Urothelium cell line (cell line): ENCODE measurements at regions not wholly inside any gene's neighbourhood (a gene's known extent, or its start where the extent isn't known, plus 50 kb on each side); places are given as distances from the start of the nearest gene placed in this dataset.

Source experiments
- DNase-seq: peaks from one replicate; pipeline ENCODE4 v3.0.0; 2011; ENCODE audit warnings: low spot score, mixed read lengths
- FAIRE-seq: peaks from 2 replicates; lab custom pipeline; 2011; peaks lifted over from hg19 to GRCh38; lab: Jason Lieb, UNC

DNA sequence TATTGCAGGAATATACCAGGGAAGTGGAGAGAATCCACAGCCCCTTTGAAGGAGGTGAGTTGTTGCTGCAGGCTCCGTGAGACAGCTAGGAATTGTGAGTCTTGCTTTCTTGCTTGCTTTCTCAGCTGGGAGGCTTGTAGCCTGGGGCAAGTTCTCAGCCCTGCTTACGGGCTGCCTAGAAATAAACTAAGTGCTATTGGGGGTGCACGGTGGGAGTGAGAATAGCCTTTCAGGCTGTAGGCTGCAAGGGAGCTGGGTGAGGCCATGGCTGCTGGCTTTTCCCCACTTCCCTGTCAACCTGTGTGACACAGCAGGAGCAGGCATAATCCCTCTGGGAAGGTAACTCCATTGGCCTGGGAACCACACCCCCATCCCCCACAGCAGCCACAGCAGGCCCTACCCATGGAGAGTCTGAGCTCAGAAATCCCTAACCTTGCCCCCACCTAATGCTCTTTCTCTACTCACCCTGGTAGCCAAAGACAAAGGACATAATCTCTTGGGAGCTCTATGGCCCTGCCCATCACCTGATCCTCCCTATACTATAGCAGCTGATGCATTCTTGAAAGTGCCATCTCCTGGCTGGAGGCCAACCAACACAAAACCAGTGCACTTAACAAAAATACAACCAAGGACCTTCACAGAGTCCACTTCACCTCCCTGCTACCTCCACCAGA, 113.0 kb downstream of the MMRN1 start:
- DNase-seq (no peak), FAIRE-seq (no peak)

DNA sequence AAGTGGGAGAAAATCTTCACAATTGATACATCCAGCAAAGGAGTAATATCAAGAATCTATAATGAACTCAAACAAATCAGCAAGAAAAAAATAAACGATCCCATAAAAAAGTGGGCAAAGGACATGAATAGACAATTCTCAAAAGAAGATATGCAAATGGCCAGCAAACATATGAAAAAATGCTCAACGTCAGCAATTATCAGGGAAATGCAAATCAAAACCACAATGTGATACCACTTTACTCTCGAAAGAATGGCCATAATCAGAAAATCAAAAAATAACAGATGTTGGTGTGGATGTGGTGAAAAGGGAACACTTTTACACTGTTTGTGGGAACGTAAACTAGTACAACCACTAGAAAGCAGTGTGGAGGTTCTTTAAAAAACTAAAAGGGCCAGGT, 114.3 kb upstream of the CCSER1 start:
- FAIRE-seq: no peak

DNA sequence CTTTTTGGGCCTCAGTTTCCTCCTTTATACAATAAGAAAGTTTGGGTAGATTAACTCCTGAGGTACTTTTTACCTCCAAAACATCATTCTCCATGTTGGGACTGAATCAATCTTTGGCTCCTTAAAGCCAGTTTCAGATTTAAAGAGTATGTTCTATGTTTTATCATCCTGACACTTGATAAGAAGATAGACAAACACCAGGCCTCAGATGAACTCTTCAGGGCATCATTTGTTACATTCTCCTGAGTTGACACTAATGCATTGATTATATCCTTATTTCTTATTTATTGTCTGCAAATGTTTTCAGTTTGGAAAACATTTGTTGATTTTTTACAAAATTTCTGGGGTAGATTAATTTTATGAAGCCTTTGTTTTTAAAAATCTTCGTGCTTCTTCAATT, 102.7 kb upstream of the CCSER1 start:
- FAIRE-seq (no peak), DNase-seq (no peak)

More for the DNA sequence above, 114.3 kb upstream of the CCSER1 start:
- DNase-seq: no peak

DNA sequence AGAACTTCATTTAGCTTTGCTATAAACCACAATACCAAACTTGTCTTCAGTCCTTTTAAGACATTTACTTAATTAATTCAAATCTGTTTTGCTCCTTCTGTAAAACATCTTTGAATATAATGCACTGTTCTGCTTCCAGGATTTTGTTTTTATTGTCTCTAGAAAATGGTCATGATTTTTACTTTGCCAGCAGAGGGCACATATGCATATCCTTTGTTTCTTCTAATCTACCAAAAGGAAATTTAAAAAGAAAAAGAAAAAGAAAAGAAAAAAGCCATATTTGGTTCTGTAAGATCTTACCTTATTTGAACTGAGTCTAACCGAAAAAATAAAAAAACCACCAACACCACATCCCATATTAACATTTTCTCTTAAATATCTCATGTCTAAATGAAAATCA, 101.9 kb upstream of the CCSER1 start:
- DNase-seq: no peak
- FAIRE-seq: no peak

DNA sequence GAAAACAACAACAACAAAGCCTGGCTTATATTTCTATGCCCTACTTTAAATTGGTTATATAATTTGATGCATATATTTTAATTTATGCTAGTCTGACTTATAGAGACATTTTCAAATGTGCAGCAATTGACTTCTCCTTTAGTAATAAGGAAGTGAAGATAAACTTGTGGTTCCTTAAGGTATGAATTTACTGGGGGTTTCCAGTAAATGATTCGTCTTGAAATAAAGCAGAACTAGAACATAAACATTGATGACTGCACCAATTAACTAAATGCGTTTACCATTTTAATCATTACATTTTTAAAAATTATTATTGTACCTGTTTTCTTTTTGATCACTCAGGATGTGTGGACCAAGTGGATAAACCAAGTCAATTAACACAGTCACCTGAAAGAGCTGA, 99.6 kb upstream of the CCSER1 start:
- FAIRE-seq (no peak), DNase-seq (no peak)

DNA sequence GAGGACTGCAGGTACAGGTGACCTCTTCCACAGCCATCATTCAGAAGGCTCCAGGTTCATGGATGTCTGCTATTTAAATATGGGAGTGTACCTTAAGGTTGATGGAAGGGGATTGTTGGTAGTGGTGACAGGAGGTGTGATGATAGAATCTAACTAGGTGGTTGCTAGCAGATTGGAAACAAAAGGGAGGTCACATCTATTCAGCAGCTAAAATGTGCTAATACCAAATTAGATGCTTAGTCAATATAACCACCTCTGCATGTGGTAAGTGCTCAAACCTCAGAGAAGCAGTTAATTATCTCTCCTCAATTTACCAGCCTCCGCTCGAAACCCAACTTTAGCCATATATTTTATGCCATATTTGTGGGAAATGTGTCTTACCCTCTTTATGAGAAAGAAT, 98.7 kb upstream of the CCSER1 start:
- DNase-seq: no peak
- FAIRE-seq: no peak

DNA sequence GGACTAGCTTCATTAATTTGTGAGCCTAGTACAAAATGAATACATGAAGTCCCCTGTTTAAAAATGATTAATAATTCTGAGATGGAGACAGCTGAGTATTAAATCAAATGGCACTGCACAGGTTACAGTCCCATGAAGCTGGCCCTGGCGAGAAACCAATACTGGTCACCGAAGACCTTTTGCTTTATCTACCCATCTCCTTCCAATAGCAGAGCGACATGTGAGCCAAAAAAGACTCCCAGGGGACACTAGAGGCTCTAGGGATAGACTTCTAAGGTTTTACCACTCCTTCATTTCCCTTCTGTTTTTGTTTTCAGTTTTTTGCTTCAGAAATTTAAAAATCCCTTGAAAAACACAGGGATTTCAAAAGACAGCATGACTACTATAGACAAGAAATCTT, 97.0 kb upstream of the CCSER1 start:
- DNase-seq: no peak
- no peak for FAIRE-seq

DNA sequence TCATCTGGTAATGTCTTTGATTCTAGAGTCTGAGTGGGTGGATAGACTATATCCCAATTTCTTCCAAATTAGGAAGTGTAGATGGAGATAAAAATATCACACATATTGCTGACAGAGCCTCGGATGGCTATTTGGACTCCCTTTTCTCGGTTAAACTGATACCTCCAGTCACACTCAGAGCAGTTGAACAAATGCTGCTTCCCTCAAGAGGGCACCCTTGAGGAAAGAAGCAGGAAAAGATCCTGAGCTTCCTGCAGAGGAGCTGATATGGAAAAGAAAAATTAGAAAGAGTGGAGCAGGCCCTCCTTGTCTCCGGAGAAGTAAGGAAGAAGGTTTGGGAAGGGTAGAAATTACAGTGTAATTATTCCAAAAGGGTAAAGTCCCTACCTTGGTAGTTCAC, 96.2 kb upstream of the CCSER1 start:
- FAIRE-seq (no peak), DNase-seq (peak; percentile 18)

DNA sequence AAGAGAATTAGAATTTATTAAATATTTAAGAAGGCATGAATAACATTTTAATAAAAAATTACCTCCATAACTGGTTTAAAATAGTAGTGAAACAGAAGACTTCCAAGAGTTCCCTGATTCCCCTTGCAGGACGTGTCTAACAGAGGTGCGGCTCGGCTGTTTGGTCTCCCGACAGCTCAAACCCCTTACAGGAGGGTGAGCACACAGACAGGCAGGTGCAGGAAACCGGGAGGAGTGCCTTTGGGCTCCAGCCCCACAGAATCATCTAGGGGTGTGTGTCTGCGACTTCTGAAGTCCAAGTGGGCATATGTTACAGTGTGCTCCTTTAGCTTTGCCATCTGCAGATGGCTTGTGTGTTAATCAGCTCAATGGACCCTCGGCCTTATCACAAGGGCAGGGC, 88.1 kb upstream of the CCSER1 start:
- FAIRE-seq: no peak
- no peak for DNase-seq

DNA sequence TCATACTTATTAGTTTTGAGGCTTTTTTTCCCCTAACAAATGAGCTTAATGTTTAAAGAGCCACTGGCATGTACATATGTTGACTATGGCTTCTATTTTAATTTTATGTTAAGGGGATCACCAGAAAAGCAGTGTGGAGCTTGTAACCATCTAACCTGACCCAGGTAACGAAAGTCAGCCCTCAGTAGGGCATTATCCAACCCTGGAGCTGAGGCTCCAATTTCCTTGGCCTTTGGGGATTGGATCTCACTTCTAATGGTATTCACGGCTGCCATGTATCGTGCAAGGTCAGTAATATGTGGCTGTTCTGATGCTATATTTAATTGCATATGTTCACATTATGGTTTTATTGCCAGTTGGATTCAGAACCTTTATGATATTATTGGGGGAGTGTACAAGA, 75.2 kb upstream of the CCSER1 start:
- no peak for FAIRE-seq
- no peak for DNase-seq

DNA sequence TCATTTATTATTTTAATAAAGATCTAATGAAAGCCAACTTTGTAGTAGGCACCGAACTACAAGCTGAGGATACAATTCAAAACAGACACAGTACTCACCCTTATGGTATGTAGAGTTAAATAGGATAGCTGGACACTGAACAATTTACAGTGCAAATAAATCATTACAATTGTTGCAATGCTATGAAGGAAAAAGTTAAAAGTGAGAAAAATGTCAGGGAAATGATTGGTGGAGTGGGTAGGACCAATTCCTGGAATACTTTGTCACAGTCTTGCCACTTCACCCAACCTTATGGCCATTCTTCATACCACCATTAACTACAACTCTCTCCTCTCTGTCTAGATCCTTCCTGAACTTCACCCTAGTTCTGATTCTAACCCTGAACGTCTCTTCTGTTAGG, 70.1 kb upstream of the CCSER1 start:
- FAIRE-seq: no peak
- no peak for DNase-seq

DNA sequence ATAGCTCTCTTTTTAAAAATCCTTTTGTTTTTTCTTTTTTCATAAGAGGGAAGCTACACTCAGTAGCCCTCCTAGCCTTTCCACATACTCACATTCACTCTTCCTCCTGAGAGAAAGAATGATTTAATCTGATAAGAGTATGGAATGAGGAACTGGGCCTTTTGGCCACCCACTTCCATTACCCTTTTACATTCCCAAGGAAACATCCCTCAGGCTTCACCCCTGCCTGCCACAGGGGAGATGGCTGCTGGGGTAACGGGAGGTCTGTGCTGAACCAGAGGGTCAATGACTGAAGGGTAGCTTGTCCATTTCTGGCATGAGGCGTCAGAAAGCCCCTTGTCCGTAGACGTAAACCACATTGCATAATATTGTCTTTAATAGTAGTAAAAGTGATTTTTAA, 67.2 kb upstream of the CCSER1 start:
- no peak for DNase-seq
- FAIRE-seq: no peak

DNA sequence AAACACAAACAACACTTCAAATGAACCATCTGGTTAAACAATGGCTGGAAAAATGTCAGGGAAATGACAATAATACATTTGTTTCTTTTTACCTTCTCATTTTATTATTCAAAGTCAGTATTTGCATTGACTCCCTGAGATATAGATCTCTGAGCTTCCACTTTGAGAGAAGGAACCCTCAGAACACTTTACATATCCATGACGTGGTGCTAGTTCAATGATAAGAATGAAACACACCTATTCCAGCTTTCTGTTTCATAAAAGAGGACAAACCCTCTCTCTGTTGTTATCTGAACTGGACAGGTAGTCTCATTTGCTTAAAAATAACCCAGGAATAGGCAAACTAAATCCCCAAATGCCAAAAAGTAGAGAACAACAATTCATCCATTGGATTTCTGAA, 65.3 kb upstream of the CCSER1 start:
- no peak for FAIRE-seq
- no peak for DNase-seq

DNA sequence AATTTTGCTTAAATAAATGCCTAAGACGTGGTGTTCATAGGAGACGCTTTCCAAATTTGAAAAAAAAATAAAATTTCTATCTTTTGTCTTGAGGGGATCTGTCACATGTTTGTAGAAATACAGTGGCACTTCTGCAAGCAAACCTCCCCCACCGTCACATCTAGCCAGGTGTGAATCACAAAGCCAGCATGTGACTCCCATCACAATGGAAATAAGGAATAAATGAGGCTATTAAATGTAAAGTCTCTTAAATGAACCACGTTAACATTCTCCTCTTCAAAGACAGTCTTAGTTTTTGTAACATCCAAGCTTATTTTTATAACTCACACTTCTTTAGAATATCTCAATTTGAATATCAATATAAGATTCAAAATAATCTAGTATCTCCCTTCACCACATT, 63.0 kb upstream of the CCSER1 start:
- no peak for DNase-seq
- no peak for FAIRE-seq

DNA sequence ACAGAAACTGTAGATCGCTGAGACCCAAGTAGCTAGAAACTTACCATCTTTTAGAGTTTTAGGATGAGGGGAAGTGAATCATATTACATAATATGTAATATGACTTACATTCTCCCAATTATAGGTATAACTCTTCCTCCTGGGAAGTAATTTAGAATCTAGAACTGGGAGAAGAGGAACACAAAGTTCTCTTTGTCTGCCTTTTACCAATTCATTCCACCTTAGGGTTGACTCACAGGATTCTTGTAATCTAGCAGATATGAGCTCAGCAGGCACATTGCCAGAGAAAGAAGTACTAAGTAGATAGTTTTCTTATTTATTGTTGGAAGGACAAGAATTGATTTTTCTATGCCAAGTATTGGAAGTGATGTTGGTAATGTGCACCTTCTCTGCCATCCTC, 58.0 kb upstream of the CCSER1 start:
- FAIRE-seq: no peak
- DNase-seq: peak; percentile 38

DNA sequence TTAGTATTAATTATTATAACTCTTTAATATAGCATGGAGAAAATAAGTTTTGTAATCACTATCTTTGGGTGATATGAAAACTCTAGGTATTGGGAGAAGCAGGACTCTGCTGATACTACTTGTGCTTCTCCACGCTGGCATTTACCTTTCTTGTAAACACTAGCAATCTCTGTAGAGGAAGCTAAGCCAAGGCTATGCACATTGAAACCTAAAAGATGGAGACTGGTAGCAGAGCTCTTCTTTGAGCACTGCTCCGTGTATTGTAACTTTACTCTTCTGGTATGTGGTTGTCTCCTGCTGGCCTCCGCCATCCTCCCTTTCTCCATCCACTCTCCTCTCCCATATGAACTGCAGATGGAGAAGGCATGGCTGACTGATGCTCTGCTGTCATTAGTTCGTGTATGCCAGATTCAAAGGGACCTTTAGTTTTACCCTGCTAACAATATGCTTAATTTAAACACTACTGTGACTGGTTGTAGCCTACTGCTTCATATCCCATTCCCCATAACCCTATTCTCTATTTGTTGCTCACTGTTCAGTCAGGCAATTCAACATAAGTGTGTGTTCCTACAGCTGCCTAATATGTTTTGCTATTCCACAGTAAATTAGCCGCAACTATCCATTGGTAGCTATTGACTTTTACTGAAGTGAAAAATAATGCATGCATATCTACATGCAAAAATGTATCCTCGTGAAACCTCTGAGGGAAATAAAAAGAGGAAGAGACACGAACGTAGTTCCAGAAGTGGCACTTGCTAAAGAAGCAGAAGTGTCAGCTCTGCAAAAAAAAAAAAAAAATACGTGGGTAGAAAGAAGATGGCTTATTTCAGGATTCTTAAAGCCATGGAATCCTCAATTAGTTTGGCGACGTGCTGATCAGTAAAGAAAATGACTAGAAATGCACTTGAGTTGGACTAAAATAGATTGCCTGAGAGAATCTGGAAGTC, 55.6 kb upstream of the CCSER1 start:
- DNase-seq (no peak), FAIRE-seq (no peak)

DNA sequence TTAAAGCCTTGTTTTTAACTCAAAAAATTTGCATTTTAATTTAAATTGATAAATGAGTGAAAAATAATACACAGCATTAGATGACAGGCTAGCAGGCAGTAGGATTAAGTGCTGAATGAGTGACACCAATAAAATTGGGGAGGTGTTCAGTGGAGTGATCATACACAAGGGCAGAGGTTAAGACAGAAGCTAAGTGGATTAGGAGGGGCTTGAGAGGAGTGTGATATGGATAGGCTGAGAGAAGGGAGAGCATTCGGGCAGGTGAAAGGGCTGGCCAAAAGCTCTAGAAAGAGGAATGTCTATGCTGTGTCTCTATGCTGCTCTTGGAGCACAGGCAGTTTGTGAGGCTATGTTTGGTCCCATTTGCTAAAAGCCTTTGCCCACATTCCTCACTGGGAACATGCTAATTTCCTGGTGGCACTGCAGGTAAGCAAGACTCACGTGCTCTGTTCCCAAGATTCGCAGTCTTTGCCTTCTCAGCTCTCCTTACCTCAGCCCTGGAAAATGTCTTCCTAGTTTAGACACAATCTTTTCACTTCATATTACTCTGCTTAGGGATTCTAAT, 52.8 kb upstream of the CCSER1 start:
- DNase-seq (no peak), FAIRE-seq (no peak)
